Gastrocnemius medialis (tissue), 4 donors: ENCODE measurements at regions not wholly inside any gene's neighbourhood (a gene's known extent, or its start where the extent isn't known, plus 50 kb on each side); places are given as distances from the start of the nearest gene placed in this dataset.

Experiments used
- ATAC-seq, 2 donors: fragments of 150-250 bp; one replicate each; pipeline ENCODE4 v1.9.1; 2016
- DNase-seq, 2 donors: peaks; one replicate each; pipeline ENCODE4 v3.0.0-alpha.2; 2019
- H3K27ac ChIP-seq, 4 donors: fragments of 200-600 bp; sonication (generic); 1 replicate in 1 of 4; 2 replicates in 3 of 4; pipeline ENCODE4 v1.5.1; 2016 to 2018; ENCODE audit warnings: mild to moderate bottlenecking in 2 of 4, moderate library complexity in 1 of 4
- H3K27me3 ChIP-seq, 3 donors: fragments of 200-600 bp; sonication (generic) in 2 of 3; 1 replicate in 1 of 3; 2 replicates in 2 of 3; pipeline versions ENCODE4 v1.5.1 to v1.6.0; 2016 to 2019; ENCODE audit warnings: mild to moderate bottlenecking in 1 of 3, moderate library complexity in 1 of 3
- H3K36me3 ChIP-seq, 2 donors: fragments of 200-600 bp; sonication (generic) in 1 of 2; one replicate each; pipeline ENCODE4 v1.5.1; 2017 to 2018
- H3K4me1 ChIP-seq, 2 donors: fragments of 200-600 bp; sonication (generic) in 1 of 2; one replicate each; pipeline ENCODE4 v1.5.1; 2016 to 2017; ENCODE audit warnings: mild to moderate bottlenecking in 2 of 2
- H3K4me3 ChIP-seq, 4 donors: fragments of 200-600 bp; sonication (generic) in 3 of 4; 1 replicate in 1 of 4; 2 replicates in 3 of 4; pipeline ENCODE4 v1.5.1; 2016 to 2019; ENCODE audit warnings: mild to moderate bottlenecking in 2 of 4
- H3K9me3 ChIP-seq, 3 donors: fragments of 200-600 bp; sonication (generic) in 2 of 3; 1 replicate in 1 of 3; 2 replicates in 2 of 3; pipeline ENCODE4 v1.5.1; 2016 to 2019
- CTCF ChIP-seq, 5 experiments: fragments of 450-650 bp in 3 of 5; fragments of 200-600 bp in 2 of 5; sonication (generic) in 2 of 5; IDR thresholded peaks in 4 of 5; conservative IDR thresholded peaks in 1 of 5; 1 replicate in 4 of 5; 2 replicates in 1 of 5; pipeline ENCODE4 v1.5.1; 2016 to 2019; ENCODE audit warnings: antibody characterized with exemption in 5 of 5, mild to moderate bottlenecking in 3 of 5, moderate library complexity in 3 of 5
- POLR2A ChIP-seq, 2 donors: fragments of 450-650 bp; IDR thresholded peaks; one replicate each; pipeline ENCODE4 v1.6.1; 2017; ENCODE audit warnings: antibody characterized with exemption in 2 of 2, mild to moderate bottlenecking in 2 of 2, moderate library complexity in 2 of 2
- in situ Hi-C, 4 donors: fragments of 200-750 bp; cut with MboI; loops; one replicate each; pipeline versions ENCODE4 v1.15.0 to v1.8.0; 2017; ENCODE audit warnings: low sequenced_read_pairs in 4 of 4
- intact Hi-C: fragments of 100-400 bp; cut with DNase I; formaldehyde crosslinking; loops from one replicate; pipeline ENCODE4 v1.15.1; 2023; ENCODE audit warnings: low total_unique reads

GRCh38 chr12:24709216-24709615, 239.7 kb downstream of the BCAT1 start:
- in situ Hi-C loops (no loop called here), intact Hi-C loops (no loop called here)
- no peaks in the 10 kb centered on the region for H3K27me3 ChIP-seq
- H3K36me3 ChIP-seq = no peaks in the 10 kb centered on the region
- no peaks in the 10 kb centered on the region for H3K9me3 ChIP-seq
- no peak overlapping the region for H3K27ac ChIP-seq
- ATAC-seq (no peak), DNase-seq (no peak)
- no peak overlapping the region for H3K4me3 ChIP-seq
- H3K4me1 ChIP-seq = no peaks in the 10 kb centered on the region
- TF ChIP-seq POLR2A (IDR thresholded peaks at IDR 0.05) = no peak
- TF ChIP-seq CTCF (IDR thresholded peaks at IDR 0.05 in 4 of 5, conservative IDR thresholded peaks at IDR 0.05 in 1 of 5) = no peak

- no peaks in the 10 kb centered on the region for H3K36me3 ChIP-seq
- no peak overlapping the region for H3K4me3 ChIP-seq
- DNase-seq (no peak), ATAC-seq (no peak)
- H3K9me3 ChIP-seq = no peaks in the 10 kb centered on the region
- TF ChIP-seq CTCF (IDR thresholded peaks at IDR 0.05 in 4 of 5, conservative IDR thresholded peaks at IDR 0.05 in 1 of 5) = no peak
- TF ChIP-seq POLR2A (IDR thresholded peaks at IDR 0.05) = no peak
- H3K4me1 ChIP-seq = no peaks in the 10 kb centered on the region
- H3K27ac ChIP-seq = no peak overlapping the region
- in situ Hi-C loops = no loop called here
- H3K27me3 ChIP-seq = no peaks in the 10 kb centered on the region
- intact Hi-C loops = no loop called here
Measured at GRCh38 chr12:24708718-24709117, 240.2 kb downstream of the BCAT1 start.

DNA sequence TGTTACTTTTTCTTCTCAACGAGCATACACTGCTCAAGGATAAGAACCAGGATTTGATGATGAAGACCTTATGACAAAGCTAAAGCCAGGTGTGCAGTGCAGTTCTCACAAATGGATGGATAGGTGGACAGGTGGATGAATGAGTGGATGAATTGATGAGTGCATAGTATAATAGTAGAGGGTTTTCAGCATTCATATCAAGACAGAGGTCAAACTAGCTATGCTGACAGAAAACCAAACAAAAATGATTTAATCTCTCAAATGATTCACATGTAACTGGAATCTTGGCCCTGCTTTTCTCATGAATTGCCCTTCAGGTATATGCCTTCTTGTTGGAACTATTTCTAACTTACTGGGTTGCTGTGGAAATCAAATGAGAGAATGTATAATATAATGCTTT, 240.9 kb downstream of the BCAT1 start:
- H3K9me3 ChIP-seq = no peaks in the 10 kb centered on the region
- in situ Hi-C loops (no loop called here), intact Hi-C loops (no loop called here)
- DNase-seq (no peak), ATAC-seq (no peak)
- TF ChIP-seq POLR2A (IDR thresholded peaks at IDR 0.05) = no peak
- no peak for TF ChIP-seq CTCF (IDR thresholded peaks at IDR 0.05 in 4 of 5, conservative IDR thresholded peaks at IDR 0.05 in 1 of 5)
- no peaks in the 10 kb centered on the region for H3K36me3 ChIP-seq
- H3K4me1 ChIP-seq = no peaks in the 10 kb centered on the region
- no peak overlapping the region for H3K27ac ChIP-seq
- no peak overlapping the region for H3K4me3 ChIP-seq
- no peaks in the 10 kb centered on the region for H3K27me3 ChIP-seq

GRCh38 chr12:24707334-24707733, 241.6 kb downstream of the BCAT1 start:
- Histone ChIP-seq H3K27ac (no peak overlapping the region), H3K36me3 (no peaks in the 10 kb centered on the region), H3K4me1 (no peaks in the 10 kb centered on the region), H3K27me3 (no peaks in the 10 kb centered on the region), H3K4me3 (no peak overlapping the region), H3K9me3 (no peaks in the 10 kb centered on the region)
- in situ Hi-C loops (no loop called here), intact Hi-C loops (no loop called here)
- DNase-seq (no peak), ATAC-seq (no peak)
- no peak for TF ChIP-seq POLR2A (IDR thresholded peaks at IDR 0.05)
- TF ChIP-seq CTCF (IDR thresholded peaks at IDR 0.05 in 4 of 5, conservative IDR thresholded peaks at IDR 0.05 in 1 of 5) = no peak

DNA sequence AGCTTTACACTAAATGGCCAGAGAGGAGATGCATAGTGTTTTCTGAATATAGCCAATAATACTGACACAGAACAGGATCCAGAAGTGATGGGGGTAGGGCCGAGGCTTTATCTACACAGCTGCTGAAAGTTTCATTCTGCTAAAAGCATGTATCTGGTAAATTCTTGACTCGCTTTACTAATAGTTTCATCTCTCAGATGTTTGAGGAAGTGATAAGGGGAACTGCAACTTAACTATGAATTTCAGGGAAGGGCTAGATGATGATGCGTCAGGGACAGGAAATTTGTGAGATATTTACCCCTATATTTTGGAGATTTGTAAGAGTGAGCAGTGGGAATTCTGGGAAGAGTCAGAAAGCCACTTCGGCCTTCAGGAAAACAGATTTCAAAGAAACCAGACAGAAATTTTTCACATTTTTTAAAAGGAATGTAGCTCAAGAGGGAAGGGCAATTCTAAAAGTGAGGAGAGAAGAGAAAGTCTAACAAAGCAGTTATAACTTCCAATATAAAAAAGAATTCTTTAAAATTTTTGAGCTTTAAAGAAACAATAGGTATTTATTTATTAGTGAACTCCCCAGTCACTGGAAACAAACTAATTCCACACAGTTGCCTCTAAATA, 243.1 kb downstream of the BCAT1 start:
- no peaks in the 10 kb centered on the region for H3K36me3 ChIP-seq
- DNase-seq (no peak), ATAC-seq (no peak)
- H3K9me3 ChIP-seq = no peaks in the 10 kb centered on the region
- no peak overlapping the region for H3K4me3 ChIP-seq
- H3K4me1 ChIP-seq = no peaks in the 10 kb centered on the region
- H3K27me3 ChIP-seq = no peaks in the 10 kb centered on the region
- no peak overlapping the region for H3K27ac ChIP-seq
- TF ChIP-seq CTCF (IDR thresholded peaks at IDR 0.05 in 4 of 5, conservative IDR thresholded peaks at IDR 0.05 in 1 of 5) = no peak
- TF ChIP-seq POLR2A (IDR thresholded peaks at IDR 0.05) = no peak
- intact Hi-C loops = no loop called here
- in situ Hi-C loops = no loop called here
